Kidney (tissue), 13 donors: ENCODE measurements at regions not wholly inside any gene's neighbourhood (a gene's known extent, or its start where the extent isn't known, plus 50 kb on each side); places are given as distances from the start of the nearest gene placed in this dataset.

Experiments
- DNase-seq, 5 donors: peaks; one replicate each; pipeline ENCODE4 v3.0.0-alpha.2; 2013 to 2020
- FAIRE-seq: peaks from 2 replicates; lab custom pipeline; 2012; peaks lifted over from hg19 to GRCh38; lab: Jason Lieb, UNC
- H3K27ac ChIP-seq, 2 donors: one replicate each; pipeline ENCODE4 v1.7.0; 2013; ENCODE audit warnings: low read depth in 2 of 2, low read length in 2 of 2, inconsistent platforms in 1 of 2
- H3K27me3 ChIP-seq: one replicate; pipeline ENCODE4 v1.7.1; 2013; ENCODE audit warnings: low read length, inconsistent platforms; ENCODE audit not compliant: control insufficient read depth, insufficient read depth
- H3K36me3 ChIP-seq, 3 donors: one replicate each; pipeline versions ENCODE4 v1.7.0 to v1.7.1; 2013; ENCODE audit warnings: low read length in 3 of 3, control low read depth in 1 of 3, inconsistent platforms in 1 of 3; ENCODE audit not compliant: insufficient read depth in 3 of 3, control insufficient read depth in 2 of 3
- H3K4me1 ChIP-seq, 3 donors: one replicate each; pipeline versions ENCODE4 v1.7.0 to v1.7.1; 2013; ENCODE audit warnings: low read length in 3 of 3, inconsistent platforms in 1 of 3, low read depth in 1 of 3; ENCODE audit not compliant: control insufficient read depth in 2 of 3, insufficient read depth in 2 of 3
- H3K4me3 ChIP-seq, 3 donors: one replicate each; pipeline versions ENCODE4 v1.7.0 to v1.8.1; 2013; ENCODE audit warnings: low read length in 3 of 3, control low read depth in 1 of 3, inconsistent platforms in 1 of 3
- H3K9ac ChIP-seq, 3 donors: one replicate each; pipeline versions ENCODE4 v1.7.0 to v1.7.1; 2013; ENCODE audit warnings: low read length in 3 of 3, control low read depth in 1 of 3, inconsistent platforms in 1 of 3
- H3K9me3 ChIP-seq, 3 donors: one replicate each; pipeline versions ENCODE4 v1.7.0 to v1.7.1; 2013; ENCODE audit warnings: low read length in 3 of 3, control low read depth in 1 of 3, inconsistent platforms in 1 of 3; ENCODE audit not compliant: control insufficient read depth in 2 of 3, insufficient read depth in 1 of 3
- intact Hi-C: fragments of 100-400 bp; cut with DNase I; formaldehyde crosslinking; loops from one replicate; pipeline ENCODE4 v1.11.1; 2022
- TF ChIP-seq, protein P1 (sequence below): IDR thresholded peaks from 3 replicates; pipeline ENCODE4 v1.5.1; 2012; ENCODE audit warnings: mild to moderate bottlenecking, moderate library complexity, borderline replicate concordance; ENCODE audit not compliant: insufficient read depth; ENCODE audit errors: extremely low read depth
- donor health status: control.
- donor health status: control.
- donor health status: control.
- donor health status: control.
- donor health status: control.
- donor health status: DM: yes; HTN: yes; CAD: no.
- donor health status: Normal renal cell carcinoma (clear cell type).

DNA sequence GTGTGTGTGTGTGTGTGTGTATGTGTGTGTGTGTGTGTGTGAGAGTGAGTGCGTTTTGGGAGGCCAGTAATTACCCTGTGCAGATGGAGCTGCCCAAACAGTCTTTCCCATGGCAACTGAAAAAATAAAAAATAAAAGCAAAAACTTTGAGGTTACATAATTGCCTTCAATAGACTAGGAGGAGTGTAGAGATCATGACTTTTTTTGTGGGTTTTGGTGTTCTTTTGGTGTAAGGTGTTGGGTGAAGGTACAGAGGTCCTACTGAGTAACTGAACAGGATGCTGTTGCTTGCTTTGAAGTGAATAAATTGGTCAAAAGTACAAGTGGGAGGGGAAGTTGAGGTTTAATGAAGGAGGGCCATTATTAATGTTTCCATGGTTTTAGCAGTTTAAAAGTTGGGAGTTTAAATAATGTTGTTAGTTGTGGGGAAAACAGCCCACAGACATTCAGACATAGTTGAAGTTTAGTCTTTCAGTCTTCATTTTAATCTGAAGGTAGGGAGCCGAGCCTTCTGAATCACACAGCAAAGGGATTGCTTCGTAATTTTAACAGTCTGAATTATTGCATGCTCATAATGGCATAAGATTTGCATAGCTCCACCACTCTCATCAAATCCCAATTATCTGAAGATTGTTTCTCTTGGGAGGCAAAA is 251.4 kb downstream of the PRL start:
- Histone ChIP-seq H3K27me3 (no peaks in the 10 kb centered on the region), H3K4me3 (no peak overlapping the region), H3K27ac (no peak overlapping the region), H3K9me3 (no peaks in the 10 kb centered on the region), H3K36me3 (no peaks in the 10 kb centered on the region), H3K4me1 (peaks cover 0 to 13% (median 9%) of the 10 kb centered on the region in 3 donors), H3K9ac (no peak overlapping the region)
- DNase-seq, result no peak
- no peak for FAIRE-seq
- TF ChIP-seq, protein P1, sequence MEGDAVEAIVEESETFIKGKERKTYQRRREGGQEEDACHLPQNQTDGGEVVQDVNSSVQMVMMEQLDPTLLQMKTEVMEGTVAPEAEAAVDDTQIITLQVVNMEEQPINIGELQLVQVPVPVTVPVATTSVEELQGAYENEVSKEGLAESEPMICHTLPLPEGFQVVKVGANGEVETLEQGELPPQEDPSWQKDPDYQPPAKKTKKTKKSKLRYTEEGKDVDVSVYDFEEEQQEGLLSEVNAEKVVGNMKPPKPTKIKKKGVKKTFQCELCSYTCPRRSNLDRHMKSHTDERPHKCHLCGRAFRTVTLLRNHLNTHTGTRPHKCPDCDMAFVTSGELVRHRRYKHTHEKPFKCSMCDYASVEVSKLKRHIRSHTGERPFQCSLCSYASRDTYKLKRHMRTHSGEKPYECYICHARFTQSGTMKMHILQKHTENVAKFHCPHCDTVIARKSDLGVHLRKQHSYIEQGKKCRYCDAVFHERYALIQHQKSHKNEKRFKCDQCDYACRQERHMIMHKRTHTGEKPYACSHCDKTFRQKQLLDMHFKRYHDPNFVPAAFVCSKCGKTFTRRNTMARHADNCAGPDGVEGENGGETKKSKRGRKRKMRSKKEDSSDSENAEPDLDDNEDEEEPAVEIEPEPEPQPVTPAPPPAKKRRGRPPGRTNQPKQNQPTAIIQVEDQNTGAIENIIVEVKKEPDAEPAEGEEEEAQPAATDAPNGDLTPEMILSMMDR, result no peak
- intact Hi-C loops, result loop anchor here (5.0 kb wide), 1 partner anchor 448 kb away; no protein-coding TSS in a partner anchor

GRCh38 chr6:22049002-22049401 is 247.8 kb downstream of the PRL start:
- H3K36me3 ChIP-seq, result no peaks in the 10 kb centered on the region
- no peak for FAIRE-seq
- H3K4me1 ChIP-seq, result no peaks in the 10 kb centered on the region
- H3K4me3 ChIP-seq, result no peak overlapping the region
- no peak overlapping the region for H3K9ac ChIP-seq
- TF ChIP-seq, protein P1, result no peak
- no peak overlapping the region for H3K27ac ChIP-seq
- no peak for DNase-seq
- intact Hi-C loops, result loop anchor here (5.0 kb wide), 1 partner anchor 452 kb away; no protein-coding TSS in a partner anchor
- no peaks in the 10 kb centered on the region for H3K27me3 ChIP-seq
- H3K9me3 ChIP-seq, result no peaks in the 10 kb centered on the region

DNA sequence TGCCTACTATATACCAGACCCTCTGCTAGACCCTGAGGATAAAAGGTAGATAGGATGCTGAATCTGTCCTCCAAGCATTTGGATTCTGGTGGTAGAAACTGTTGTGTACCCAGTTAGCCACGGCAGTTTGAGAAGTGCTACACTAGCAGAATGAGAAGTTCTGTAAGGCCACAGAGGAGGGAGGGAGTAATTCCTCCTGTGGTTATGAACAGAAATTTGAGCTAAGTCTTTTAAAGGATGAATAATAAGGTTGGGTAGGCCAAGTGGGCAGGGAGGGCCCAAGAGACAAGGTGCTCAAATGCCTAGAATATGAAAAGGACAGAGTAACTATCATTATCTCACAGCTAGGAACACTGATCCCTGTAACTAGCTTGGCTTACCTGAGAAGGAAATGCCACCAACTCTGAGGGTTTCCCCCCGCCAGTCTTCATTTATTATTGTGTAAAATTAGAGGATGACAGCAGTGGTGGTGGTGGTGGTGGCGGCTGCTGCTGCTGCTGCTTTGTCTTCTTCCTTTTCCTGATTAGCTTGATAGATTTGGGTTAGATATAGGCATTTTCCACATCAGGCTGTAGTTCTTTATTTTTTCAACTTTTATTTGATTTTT is 243.3 kb downstream of the PRL start:
- Histone ChIP-seq H3K36me3 (peaks cover 0 to 2% (median 0%) of the 10 kb centered on the region in 3 donors), H3K27me3 (no peaks in the 10 kb centered on the region), H3K9me3 (no peaks in the 10 kb centered on the region), H3K9ac (no peak overlapping the region), H3K4me3 (no peak overlapping the region), H3K27ac (no peak overlapping the region), H3K4me1 (no peaks in the 10 kb centered on the region)
- TF ChIP-seq, protein P1, result no peak
- no peak for DNase-seq
- intact Hi-C loops, result no loop called here
- no peak for FAIRE-seq
